Coronary artery (tissue), 2 donors: ENCODE measurements at regions not wholly inside any gene's neighbourhood (a gene's known extent, or its start where the extent isn't known, plus 50 kb on each side); places are given as distances from the start of the nearest gene placed in this dataset.

Experiments used
- DNase-seq: peaks from one replicate; pipeline ENCODE4 v3.0.0-alpha.2; 2017; ENCODE audit warnings: low spot score
- H3K27ac ChIP-seq, 2 donors: fragments of 200-600 bp; sonication (generic); one replicate each; pipeline ENCODE4 v1.5.1; 2016 to 2019
- H3K4me3 ChIP-seq: fragments of 200-600 bp; sonication (generic); 2 replicates; pipeline ENCODE4 v1.5.1; 2016; ENCODE audit warnings: mild to moderate bottlenecking, moderate library complexity
- TF ChIP-seq, protein P1 (sequence below): fragments of 200-600 bp; sonication (generic); IDR thresholded peaks from one replicate; pipeline ENCODE4 v1.5.1; 2019; ENCODE audit warnings: antibody characterized with exemption

DNA sequence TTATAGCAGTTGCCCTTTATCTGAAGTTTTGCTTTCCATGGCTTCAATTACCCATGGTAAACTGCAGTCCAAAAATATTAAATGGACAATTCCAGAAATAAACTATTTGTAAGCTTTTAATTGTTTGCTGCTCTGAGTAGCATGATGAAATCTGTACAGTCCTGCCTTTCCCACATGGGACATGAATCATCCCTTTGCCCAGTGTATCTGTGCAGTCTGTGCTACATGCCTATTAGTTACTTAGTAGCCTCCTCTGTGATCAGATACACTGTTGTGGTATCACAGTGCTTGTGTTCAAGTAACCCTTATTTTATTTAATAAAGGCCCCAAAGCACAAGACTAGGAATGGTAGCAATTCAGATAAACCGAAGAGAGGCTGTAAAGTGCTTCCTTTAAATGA, 810.6 kb upstream of the PIK3C3 start:
- TF ChIP-seq, protein P1, sequence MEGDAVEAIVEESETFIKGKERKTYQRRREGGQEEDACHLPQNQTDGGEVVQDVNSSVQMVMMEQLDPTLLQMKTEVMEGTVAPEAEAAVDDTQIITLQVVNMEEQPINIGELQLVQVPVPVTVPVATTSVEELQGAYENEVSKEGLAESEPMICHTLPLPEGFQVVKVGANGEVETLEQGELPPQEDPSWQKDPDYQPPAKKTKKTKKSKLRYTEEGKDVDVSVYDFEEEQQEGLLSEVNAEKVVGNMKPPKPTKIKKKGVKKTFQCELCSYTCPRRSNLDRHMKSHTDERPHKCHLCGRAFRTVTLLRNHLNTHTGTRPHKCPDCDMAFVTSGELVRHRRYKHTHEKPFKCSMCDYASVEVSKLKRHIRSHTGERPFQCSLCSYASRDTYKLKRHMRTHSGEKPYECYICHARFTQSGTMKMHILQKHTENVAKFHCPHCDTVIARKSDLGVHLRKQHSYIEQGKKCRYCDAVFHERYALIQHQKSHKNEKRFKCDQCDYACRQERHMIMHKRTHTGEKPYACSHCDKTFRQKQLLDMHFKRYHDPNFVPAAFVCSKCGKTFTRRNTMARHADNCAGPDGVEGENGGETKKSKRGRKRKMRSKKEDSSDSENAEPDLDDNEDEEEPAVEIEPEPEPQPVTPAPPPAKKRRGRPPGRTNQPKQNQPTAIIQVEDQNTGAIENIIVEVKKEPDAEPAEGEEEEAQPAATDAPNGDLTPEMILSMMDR: no peak
- no peak for DNase-seq
- Histone ChIP-seq H3K27ac (no peak overlapping the region), H3K4me3 (no peak overlapping the region)

DNA sequence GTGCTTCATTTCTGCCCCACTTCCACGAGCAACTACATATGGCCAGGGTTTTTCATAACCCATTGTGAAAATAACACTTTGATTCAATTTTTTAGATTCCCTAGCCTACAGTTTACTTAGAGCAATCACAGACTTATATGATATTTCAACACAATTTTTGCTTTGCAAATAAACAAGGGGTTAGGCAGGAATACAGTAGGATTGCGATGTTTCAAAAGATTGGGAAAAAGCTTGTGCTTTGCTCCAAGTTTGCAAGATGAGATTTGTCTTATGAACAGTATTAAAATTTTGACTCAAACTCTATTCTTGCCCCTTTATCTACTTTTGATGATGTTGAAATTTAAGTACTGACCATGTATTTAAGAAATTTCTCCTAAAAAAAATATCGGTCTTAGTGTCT, 814.5 kb upstream of the PIK3C3 start:
- DNase-seq: no peak
- Histone ChIP-seq H3K27ac (no peak overlapping the region), H3K4me3 (no peak overlapping the region)
- TF ChIP-seq, protein P1: no peak

DNA sequence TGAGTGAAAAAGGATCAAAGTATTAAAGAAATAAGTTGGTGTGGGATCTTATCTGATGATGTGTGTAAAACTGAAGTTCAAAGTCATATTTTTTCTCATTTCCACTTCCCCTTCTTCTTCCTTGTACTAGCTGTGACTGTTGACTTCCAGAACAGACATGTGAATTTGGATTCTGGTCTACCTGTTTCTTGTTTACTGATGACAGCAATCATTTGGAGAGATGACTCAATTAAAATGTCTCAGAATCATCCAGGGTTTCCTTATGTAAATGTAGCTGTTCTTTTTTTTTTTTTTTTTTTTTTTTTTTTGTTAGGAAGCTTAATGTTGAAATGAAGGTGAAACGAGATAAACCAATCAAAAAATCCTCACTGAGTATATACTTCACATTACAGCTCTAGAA, 819.9 kb upstream of the PIK3C3 start:
- H3K27ac ChIP-seq: no peak overlapping the region
- TF ChIP-seq, protein P1: no peak
- H3K4me3 ChIP-seq: no peak overlapping the region
- no peak for DNase-seq

DNA sequence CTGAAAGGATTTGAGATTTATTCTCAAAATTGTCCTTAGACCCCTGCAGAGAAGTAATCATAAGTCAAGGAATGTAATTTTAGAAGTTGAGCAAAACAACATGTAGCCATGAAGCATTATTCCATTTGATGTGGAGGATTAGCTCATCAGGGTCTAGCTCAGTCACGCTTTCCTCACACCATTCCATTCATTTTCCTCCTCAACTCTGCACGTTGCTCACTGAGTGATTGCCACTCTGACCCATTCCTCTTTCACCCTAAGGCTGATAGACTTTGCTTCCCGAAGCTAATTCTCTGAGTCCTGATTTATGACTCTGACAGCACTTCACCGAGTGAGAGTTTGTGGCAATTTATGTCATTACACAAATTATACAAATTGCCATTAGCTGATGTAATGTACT, 820.6 kb upstream of the PIK3C3 start:
- TF ChIP-seq, protein P1: no peak
- no peak for DNase-seq
- Histone ChIP-seq H3K4me3 (no peak overlapping the region), H3K27ac (no peak overlapping the region)

DNA sequence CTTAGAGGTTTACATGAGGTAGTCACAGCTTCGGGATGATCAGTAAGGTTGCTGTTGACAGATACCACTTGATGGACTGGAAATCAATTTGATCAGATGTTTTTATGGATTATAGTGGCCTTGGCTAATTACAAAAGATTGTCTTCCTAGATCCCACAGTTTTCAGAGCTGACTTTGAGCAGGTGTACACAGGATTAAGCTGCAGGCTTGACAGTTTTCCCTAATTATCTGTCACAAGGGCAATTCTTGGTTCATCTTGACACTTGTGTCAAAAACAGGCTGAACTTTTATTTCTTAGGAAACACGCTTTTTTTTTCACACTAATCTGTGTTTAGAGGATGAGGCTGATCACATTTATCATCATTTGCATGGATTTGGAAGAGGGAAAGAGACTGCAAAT, 824.0 kb upstream of the PIK3C3 start:
- TF ChIP-seq, protein P1: no peak
- Histone ChIP-seq H3K4me3 (no peak overlapping the region), H3K27ac (no peak overlapping the region)
- DNase-seq: no peak

DNA sequence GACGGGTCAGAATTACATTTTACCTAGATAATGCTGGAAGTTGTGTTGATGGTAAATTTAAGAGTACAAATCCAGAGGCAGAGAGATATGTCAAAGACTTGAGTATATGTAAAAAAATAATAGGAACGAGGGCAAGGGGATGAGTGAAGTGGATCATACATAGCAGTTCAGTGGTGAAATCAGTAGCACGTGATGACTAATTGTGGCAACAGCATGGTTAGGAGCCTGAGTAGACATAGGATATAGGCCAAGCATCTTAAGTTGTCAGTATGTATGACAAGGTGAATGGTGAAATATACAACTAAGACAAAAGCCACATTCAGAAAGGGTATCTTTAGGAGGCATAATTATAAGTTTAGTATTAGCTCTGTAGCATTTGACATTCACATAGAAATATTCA, 826.5 kb upstream of the PIK3C3 start:
- DNase-seq: no peak
- TF ChIP-seq, protein P1: no peak
- Histone ChIP-seq H3K4me3 (no peak overlapping the region), H3K27ac (no peak overlapping the region)

DNA sequence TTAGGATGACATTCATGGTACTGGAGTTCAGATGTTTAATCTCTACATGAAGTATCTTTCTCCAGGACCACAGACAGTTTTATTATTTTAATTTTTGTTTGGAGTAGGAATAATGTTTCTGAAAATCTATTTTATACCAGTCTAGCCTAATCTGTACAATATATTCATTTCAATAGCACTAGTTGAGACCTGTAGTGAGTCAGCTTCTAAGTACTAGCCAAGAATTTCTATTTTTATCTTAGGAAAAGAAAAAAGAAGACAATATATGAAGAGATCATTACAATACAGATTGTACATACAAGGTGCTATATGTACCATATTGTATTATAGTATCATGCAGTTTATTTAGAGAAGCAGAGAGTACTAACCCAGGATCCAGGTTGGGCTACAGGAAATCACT, 826.9 kb upstream of the PIK3C3 start:
- Histone ChIP-seq H3K4me3 (no peak overlapping the region), H3K27ac (no peak overlapping the region)
- no peak for DNase-seq
- TF ChIP-seq, protein P1: no peak
